ENCODE measurements at regions not wholly inside any gene's neighbourhood (a gene's known extent, or its start where the extent isn't known, plus 50 kb on each side); places are given as distances from the start of the nearest gene placed in this dataset.

- no peak for DNase-seq (ENCODE audit: extremely low spot score)
- Histone ChIP-seq H3K27me3 (no peaks in the 10 kb centered on the region), H3K36me3 (no peaks in the 10 kb centered on the region), H3K4me3 (no peak overlapping the region), H3K9me3 (no peaks in the 10 kb centered on the region), H3K27ac (replicated peaks in 1 of 4) (no peak overlapping the region), H3K4me1 (no peaks in the 10 kb centered on the region)
- WGBS: 82% methylated on average over 3 of the region's 3 CpGs
- TF ChIP-seq CTCF (IDR thresholded peaks at IDR 0.05): no peak
- no peak for TF ChIP-seq POLR2AphosphoS5 (IDR thresholded peaks at IDR 0.05)
- no peak for TF ChIP-seq EP300 (IDR thresholded peaks at IDR 0.05)
- TF ChIP-seq POLR2A (IDR thresholded peaks at IDR 0.05; ENCODE audit: low read depth): no peak
- intact Hi-C loops (cut with DNase I): no loop called here
Observed at GRCh38 chr9:24045150-24045549, 219.1 kb upstream of the ELAVL2 start.

- H3K4me3 ChIP-seq: no peak overlapping the region
- H3K27me3 ChIP-seq: no peaks in the 10 kb centered on the region
- no peaks in the 10 kb centered on the region for H3K36me3 ChIP-seq
- 88% methylated on average over 2 of the region's 5 CpGs for WGBS
- intact Hi-C loops (cut with DNase I): no loop called here
- no peaks in the 10 kb centered on the region for H3K9me3 ChIP-seq
- H3K4me1 ChIP-seq: no peaks in the 10 kb centered on the region
- TF ChIP-seq POLR2AphosphoS5 (IDR thresholded peaks at IDR 0.05) (no peak), POLR2A (IDR thresholded peaks at IDR 0.05; ENCODE audit: low read depth) (no peak), EP300 (IDR thresholded peaks at IDR 0.05) (no peak), CTCF (IDR thresholded peaks at IDR 0.05) (no peak)
- H3K27ac ChIP-seq (replicated peaks in 1 of 4): no peak overlapping the region
- DNase-seq (ENCODE audit: extremely low spot score): no peak
Observed at GRCh38 chr9:24044576-24044975, 218.5 kb upstream of the ELAVL2 start.

GRCh38 chr9:24041160-24041690, 215.2 kb upstream of the ELAVL2 start:
- no peak for DNase-seq (ENCODE audit: extremely low spot score)
- 46% methylated on average over 5 of the region's 5 CpGs for WGBS
- Histone ChIP-seq H3K4me1 (no peaks in the 10 kb centered on the region), H3K27me3 (no peaks in the 10 kb centered on the region), H3K36me3 (no peaks in the 10 kb centered on the region), H3K4me3 (no peak overlapping the region), H3K27ac (replicated peaks in 1 of 4) (no peak overlapping the region), H3K9me3 (no peaks in the 10 kb centered on the region)
- TF ChIP-seq POLR2AphosphoS5 (IDR thresholded peaks at IDR 0.05): no peak
- intact Hi-C loops (cut with DNase I): no loop called here

- intact Hi-C loops (cut with DNase I): no loop called here
- Histone ChIP-seq H3K4me1 (no peaks in the 10 kb centered on the region), H3K27ac (replicated peaks in 1 of 4) (no peak overlapping the region), H3K4me3 (no peak overlapping the region), H3K27me3 (no peaks in the 10 kb centered on the region), H3K9me3 (no peaks in the 10 kb centered on the region), H3K36me3 (no peaks in the 10 kb centered on the region)
- TF ChIP-seq POLR2AphosphoS5 (IDR thresholded peaks at IDR 0.05): no peak
- no peak for TF ChIP-seq EP300 (IDR thresholded peaks at IDR 0.05)
- no peak for TF ChIP-seq CTCF (IDR thresholded peaks at IDR 0.05)
- TF ChIP-seq POLR2A (IDR thresholded peaks at IDR 0.05; ENCODE audit: low read depth): no peak
- no peak for DNase-seq (ENCODE audit: extremely low spot score)
- 69% methylated on average over 3 of the region's 3 CpGs for WGBS
Observed at GRCh38 chr9:24036459-24036858, 210.4 kb upstream of the ELAVL2 start.

GRCh38 chr9:24035816-24036215, 209.8 kb upstream of the ELAVL2 start:
- Histone ChIP-seq H3K27me3 (no peaks in the 10 kb centered on the region), H3K9me3 (no peaks in the 10 kb centered on the region), H3K4me1 (no peaks in the 10 kb centered on the region), H3K36me3 (no peaks in the 10 kb centered on the region), H3K4me3 (no peak overlapping the region), H3K27ac (replicated peaks in 1 of 4) (no peak overlapping the region)
- intact Hi-C loops (cut with DNase I): no loop called here
- TF ChIP-seq CTCF (IDR thresholded peaks at IDR 0.05): no peak
- no peak for TF ChIP-seq POLR2AphosphoS5 (IDR thresholded peaks at IDR 0.05)
- TF ChIP-seq EP300 (IDR thresholded peaks at IDR 0.05): no peak
- TF ChIP-seq POLR2A (IDR thresholded peaks at IDR 0.05; ENCODE audit: low read depth): no peak
- DNase-seq (ENCODE audit: extremely low spot score): no peak
